Adrenal gland (tissue), 9 donors: ENCODE measurements at regions not wholly inside any gene's neighbourhood (a gene's known extent, or its start where the extent isn't known, plus 50 kb on each side); places are given as distances from the start of the nearest gene placed in this dataset.
"Not testable (repeated sequence)": the region's sequence is repeated elsewhere in the genome, so short reads cannot be mapped to it uniquely, and the experiment has no call there.

Source experiments
- DNase-seq, 7 donors: peaks; one replicate each; pipeline ENCODE4 v3.0.0-alpha.2; 2019 to 2020
- H3K27ac ChIP-seq, 5 donors: fragments of 200-600 bp; sonication (generic) in 4 of 5; 1 replicate in 3 of 5; 2 replicates in 2 of 5; pipeline versions ENCODE4 v1.5.1 to v1.8.0; 2016 to 2020; ENCODE audit warnings: mild to moderate bottlenecking in 1 of 5
- H3K27me3 ChIP-seq: fragments of 200-600 bp; 2 replicates; pipeline ENCODE4 v1.8.0; 2021
- H3K36me3 ChIP-seq, 2 donors: fragments of 200-600 bp; replicated peaks in 1 of 2; 1 replicate in 1 of 2; 2 replicates in 1 of 2; pipeline versions ENCODE4 v1.5.1 to v1.8.0; 2018 to 2022
- H3K4me1 ChIP-seq, 2 donors: fragments of 200-600 bp; replicated peaks in 1 of 2; 1 replicate in 1 of 2; 2 replicates in 1 of 2; pipeline versions ENCODE4 v1.5.1 to v1.8.0; 2018 to 2021
- H3K4me3 ChIP-seq, 4 donors: fragments of 200-600 bp; sonication (generic) in 3 of 4; one replicate each; pipeline ENCODE4 v1.5.1; 2016 to 2018
- H3K9me3 ChIP-seq, 3 donors: fragments of 200-600 bp; sonication (generic) in 1 of 3; replicated peaks in 1 of 3; 1 replicate in 2 of 3; 2 replicates in 1 of 3; pipeline versions ENCODE4 v1.5.1 to v1.8.0; 2016 to 2021
- POLR2A ChIP-seq, 2 donors: fragments of 450-650 bp; IDR thresholded peaks; one replicate each; pipeline ENCODE4 v1.6.1; 2017; ENCODE audit warnings: antibody characterized with exemption in 2 of 2, mild to moderate bottlenecking in 2 of 2, moderate library complexity in 1 of 2
- WGBS, 4 donors: extraction: QIAGEN DNeasy Blood & Tissue Kit in 2 of 4; methylation state at CpG; one replicate each; pipeline versions ENCODE4 v1.1.5 to v1.1.7; 2013 to 2017; 5-methylcytosine and 5-hydroxymethylcytosine counted together
- intact Hi-C, 2 donors: fragments of 100-400 bp; cut with DNase I; formaldehyde crosslinking; loops; one replicate each; pipeline versions ENCODE4 v1.14.1 to v1.15.0; 2022 to 2023
- TF ChIP-seq, protein P1 (sequence below), 6 experiments: fragments of 450-650 bp in 4 of 6; fragments of 200-600 bp in 2 of 6; sonication (generic) in 1 of 6; IDR thresholded peaks; 1 replicate in 5 of 6; 2 replicates in 1 of 6; pipeline versions ENCODE4 v1.5.1 to v1.8.0; 2016 to 2021; ENCODE audit warnings: antibody characterized with exemption in 6 of 6, mild to moderate bottlenecking in 2 of 6, moderate library complexity in 1 of 6
- donor health status: healthy with polysubstance abuse.
- donor health status: Bipolar disorder and iron deficiency.
- donor health status: DM: yes; HTN: yes; CAD: no.
- donor health status: DM: no; HTN: no; CAD: no.
- donor health status: DM: no; HTN: no; CAD: no.

DNA sequence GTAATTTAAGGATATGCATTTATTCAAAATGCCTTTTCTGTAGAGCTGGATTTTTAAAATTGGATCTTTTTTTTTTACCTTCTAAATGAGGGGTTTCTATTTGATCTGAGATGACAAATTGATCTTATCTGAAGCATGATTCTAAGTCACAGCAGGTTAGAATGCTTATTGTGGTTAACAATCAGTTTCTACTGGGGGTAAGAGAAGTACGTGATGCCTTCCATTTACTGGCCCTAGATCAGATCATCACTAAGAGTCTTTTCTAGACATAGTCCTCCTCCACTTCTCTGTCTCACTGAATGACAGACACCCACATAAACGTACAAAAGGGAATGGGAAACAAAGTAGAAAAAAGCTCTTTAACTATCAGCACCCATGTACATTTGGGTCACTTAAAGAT lies 231.9 kb downstream of the DMAC1 start:
- WGBS, 4 donors: 59 to 71% (median 65%) methylated on average over 2 of the region's 2 CpGs
- Histone ChIP-seq H3K9me3 (no peaks in the 10 kb centered on the region), H3K36me3 (no peaks in the 10 kb centered on the region), H3K27ac (no peak overlapping the region), H3K4me3 (no peak overlapping the region), H3K4me1 (no peaks in the 10 kb centered on the region), H3K27me3 (no peaks in the 10 kb centered on the region)
- intact Hi-C loops: no loop called here
- no peak for DNase-seq
- TF ChIP-seq, protein P1, sequence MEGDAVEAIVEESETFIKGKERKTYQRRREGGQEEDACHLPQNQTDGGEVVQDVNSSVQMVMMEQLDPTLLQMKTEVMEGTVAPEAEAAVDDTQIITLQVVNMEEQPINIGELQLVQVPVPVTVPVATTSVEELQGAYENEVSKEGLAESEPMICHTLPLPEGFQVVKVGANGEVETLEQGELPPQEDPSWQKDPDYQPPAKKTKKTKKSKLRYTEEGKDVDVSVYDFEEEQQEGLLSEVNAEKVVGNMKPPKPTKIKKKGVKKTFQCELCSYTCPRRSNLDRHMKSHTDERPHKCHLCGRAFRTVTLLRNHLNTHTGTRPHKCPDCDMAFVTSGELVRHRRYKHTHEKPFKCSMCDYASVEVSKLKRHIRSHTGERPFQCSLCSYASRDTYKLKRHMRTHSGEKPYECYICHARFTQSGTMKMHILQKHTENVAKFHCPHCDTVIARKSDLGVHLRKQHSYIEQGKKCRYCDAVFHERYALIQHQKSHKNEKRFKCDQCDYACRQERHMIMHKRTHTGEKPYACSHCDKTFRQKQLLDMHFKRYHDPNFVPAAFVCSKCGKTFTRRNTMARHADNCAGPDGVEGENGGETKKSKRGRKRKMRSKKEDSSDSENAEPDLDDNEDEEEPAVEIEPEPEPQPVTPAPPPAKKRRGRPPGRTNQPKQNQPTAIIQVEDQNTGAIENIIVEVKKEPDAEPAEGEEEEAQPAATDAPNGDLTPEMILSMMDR (IDR thresholded peaks at IDR 0.05): no peak
- no peak for TF ChIP-seq POLR2A (IDR thresholded peaks at IDR 0.05)

DNA sequence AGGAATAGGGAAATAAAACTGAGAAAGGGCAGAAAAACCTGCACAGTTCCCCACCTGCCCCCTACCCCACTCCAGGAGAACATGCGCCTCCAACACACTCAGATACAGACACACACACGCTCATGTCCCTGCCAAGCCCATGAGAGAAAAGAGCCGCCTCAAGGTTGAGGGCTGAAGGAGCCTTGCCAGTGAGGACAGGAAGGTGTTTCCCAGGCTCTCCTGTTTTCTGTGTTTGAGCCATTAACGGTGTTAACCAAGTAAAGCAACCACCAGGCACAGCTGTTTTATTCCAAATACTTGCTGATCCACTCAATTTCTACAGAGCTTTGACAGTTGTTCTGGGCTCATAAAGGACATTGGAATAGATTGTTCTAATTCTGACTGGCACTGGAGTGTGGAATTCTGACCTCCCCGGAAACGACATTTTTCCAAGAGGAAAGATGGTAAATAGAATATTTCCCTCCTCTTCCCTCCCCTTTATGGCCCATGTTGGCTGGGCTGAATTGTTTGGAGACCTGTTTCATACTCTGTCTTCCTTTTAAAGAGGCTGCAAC lies 238.0 kb downstream of the DMAC1 start:
- 63 to 74% (median 68%) methylated on average over 6 of the region's 6 CpGs for WGBS, 4 donors
- no peak overlapping the region for H3K27ac ChIP-seq
- DNase-seq: no peak
- no peak overlapping the region for H3K4me3 ChIP-seq
- intact Hi-C loops: no loop called here
- H3K36me3 ChIP-seq: no peaks in the 10 kb centered on the region
- H3K9me3 ChIP-seq: no peaks in the 10 kb centered on the region
- H3K4me1 ChIP-seq: no peaks in the 10 kb centered on the region
- no peaks in the 10 kb centered on the region for H3K27me3 ChIP-seq
- TF ChIP-seq POLR2A (IDR thresholded peaks at IDR 0.05): no peak
- TF ChIP-seq, protein P1 (IDR thresholded peaks at IDR 0.05): no peak

DNA sequence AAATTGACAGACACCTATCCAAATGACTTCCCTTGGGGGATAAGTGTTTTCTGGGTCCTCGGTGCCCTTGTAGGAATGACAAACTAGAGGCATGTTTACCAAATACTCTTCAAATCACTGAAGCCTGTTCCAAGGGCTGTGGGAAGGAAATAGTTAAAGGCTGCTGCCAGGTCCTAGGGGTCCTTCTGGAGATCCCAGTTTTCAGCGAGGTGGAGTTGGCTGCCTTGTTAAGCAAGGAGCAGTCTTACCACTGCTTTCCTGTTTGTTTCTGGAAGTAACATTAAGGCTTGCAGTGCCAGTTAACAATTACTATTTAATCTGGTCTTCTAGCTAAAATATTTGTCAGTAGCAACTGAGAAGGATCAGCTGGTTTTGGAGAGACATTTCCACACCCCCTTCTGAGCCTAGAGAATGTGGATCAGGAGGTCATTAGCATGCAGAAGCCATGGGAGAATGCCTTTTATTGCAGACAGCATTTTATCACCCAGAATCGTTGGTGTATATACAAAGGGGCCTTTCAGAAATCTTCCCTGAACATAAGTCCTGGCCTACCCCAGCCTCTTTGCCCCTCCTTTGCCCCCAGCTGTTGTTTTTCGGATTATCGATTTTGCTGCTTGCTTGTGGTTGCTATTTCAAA lies 238.8 kb downstream of the DMAC1 start:
- Histone ChIP-seq H3K36me3 (no peaks in the 10 kb centered on the region), H3K27ac (no peak overlapping the region), H3K4me1 (no peaks in the 10 kb centered on the region), H3K9me3 (no peaks in the 10 kb centered on the region), H3K27me3 (no peaks in the 10 kb centered on the region), H3K4me3 (no peak overlapping the region)
- WGBS, 4 donors: 37 to 56% (median 40%) methylated on average over 5 of the region's 5 CpGs
- intact Hi-C loops: no loop called here
- TF ChIP-seq, protein P1 (IDR thresholded peaks at IDR 0.05): no peak
- TF ChIP-seq POLR2A (IDR thresholded peaks at IDR 0.05): no peak
- no peak for DNase-seq

DNA sequence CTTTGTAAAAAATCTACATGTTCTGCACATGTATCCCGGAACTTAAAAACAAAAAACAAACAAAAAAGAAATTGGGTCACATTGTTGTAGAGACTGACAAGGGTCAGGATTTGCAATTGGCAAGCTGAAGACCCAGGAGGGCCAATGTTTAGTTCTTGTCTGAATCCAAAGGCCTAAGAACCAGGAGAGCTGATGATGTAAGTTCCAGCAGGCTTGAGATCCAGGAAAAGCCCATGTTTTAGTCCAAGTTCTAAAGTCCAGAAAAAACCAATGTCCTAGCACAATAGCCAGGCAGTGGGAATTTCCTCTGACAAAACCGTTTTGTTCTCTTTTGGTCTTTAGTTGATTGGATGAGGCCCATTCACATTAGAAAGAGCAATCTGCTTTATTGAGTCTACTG lies 244.9 kb downstream of the DMAC1 start:
- intact Hi-C loops: no loop called here
- no peak for DNase-seq
- Histone ChIP-seq H3K4me1 (no peaks in the 10 kb centered on the region), H3K36me3 (no peaks in the 10 kb centered on the region), H3K9me3 (no peaks in the 10 kb centered on the region), H3K27ac (no peak overlapping the region), H3K4me3 (no peak overlapping the region), H3K27me3 (no peaks in the 10 kb centered on the region)
- WGBS, 4 donors: 68 to 76% (median 72%) methylated on average over 2 of the region's 2 CpGs
- TF ChIP-seq, protein P1 (IDR thresholded peaks at IDR 0.05): no peak
- no peak for TF ChIP-seq POLR2A (IDR thresholded peaks at IDR 0.05)

DNA sequence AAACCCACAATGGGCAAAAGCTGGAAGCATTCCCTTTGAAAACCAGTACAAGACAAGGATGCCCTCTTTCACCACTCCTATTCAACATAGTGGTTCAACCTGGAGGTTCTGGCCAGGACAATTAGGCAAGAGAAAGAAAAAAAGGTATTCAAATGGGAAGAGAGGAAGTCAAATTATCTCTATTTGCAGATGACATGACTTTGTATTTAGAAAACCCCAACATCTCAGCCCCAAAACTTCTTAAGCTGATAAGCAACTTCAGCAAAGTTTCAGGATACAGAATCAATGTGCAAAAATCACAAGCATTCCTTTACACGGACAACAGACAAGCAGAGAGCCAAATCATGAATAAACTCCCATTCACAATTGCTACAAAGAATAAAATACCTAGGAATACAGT lies 246.9 kb downstream of the DMAC1 start:
- H3K4me3 ChIP-seq, H3K36me3 ChIP-seq, H3K9me3 ChIP-seq, H3K27me3 ChIP-seq, H3K4me1 ChIP-seq, intact Hi-C loops, DNase-seq, H3K27ac ChIP-seq: not testable (repeated sequence)
- 54 to 69% (median 67%) methylated on average over 1 of the region's 1 CpG for WGBS, 4 donors
